Erythroblast (primary cell): ENCODE measurements at regions not wholly inside any gene's neighbourhood (a gene's known extent, or its start where the extent isn't known, plus 50 kb on each side); places are given as distances from the start of the nearest gene placed in this dataset.

Experiments used
- DNase-seq, 2 experiments: peaks; one replicate each; lab custom pipeline; 2025; lab: John Stamatoyannopoulos, UW
- GATA1 ChIP-seq: IDR thresholded peaks from 2 replicates; pipeline ENCODE4 v1.6.1; 2011; ENCODE audit warnings: low read depth, mild to moderate bottlenecking, control low read depth, low read length, moderate library complexity
- POLR2A ChIP-seq: IDR thresholded peaks from 2 replicates; pipeline ENCODE4 v1.6.1; 2011; ENCODE audit warnings: mild to moderate bottlenecking, low read length

- TF ChIP-seq POLR2A: no peak
- TF ChIP-seq GATA1: no peak
- no peak for DNase-seq
These were observed 94.9 kb upstream of the WDR17 start for GRCh38 chr4:175970724-175971123.

DNA sequence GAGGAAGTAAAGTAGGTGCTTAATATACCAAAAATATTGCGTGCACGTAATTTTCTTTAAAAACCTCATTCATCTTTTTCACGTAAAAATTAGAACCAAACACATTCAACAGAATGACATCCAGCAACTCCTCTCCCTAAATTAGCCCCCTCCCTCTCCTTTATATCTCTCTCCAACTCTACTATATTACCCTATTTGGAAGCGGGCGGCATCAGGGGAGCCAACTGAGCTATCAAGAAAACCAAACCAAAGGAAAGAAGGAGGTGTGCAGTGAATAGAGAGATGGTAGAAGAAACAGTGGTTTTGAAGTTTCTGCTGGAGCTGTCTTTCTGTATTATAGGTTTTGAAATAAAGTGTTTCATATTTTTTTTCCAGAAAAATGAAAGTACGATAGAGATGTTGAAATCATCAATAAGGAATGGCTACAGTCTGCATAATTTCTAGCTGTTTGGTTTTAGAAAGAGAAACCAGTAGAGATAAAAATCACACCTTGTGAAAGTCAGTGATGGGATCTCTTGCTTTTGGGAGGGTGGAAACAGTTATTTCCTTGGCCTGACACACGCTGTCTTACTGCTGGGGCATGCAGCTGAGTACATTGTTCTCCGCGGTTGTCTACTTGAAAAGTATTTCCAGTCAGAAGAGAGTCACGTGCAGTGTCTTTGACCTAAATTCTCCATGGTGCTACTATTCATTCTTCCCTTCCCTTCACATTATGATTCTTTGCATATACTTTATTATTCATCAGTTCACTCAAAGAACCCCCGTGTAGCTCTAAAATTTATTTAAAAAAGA lies 94.1 kb upstream of the WDR17 start:
- no peak for TF ChIP-seq POLR2A
- no peak for TF ChIP-seq GATA1
- no peak for DNase-seq

DNA sequence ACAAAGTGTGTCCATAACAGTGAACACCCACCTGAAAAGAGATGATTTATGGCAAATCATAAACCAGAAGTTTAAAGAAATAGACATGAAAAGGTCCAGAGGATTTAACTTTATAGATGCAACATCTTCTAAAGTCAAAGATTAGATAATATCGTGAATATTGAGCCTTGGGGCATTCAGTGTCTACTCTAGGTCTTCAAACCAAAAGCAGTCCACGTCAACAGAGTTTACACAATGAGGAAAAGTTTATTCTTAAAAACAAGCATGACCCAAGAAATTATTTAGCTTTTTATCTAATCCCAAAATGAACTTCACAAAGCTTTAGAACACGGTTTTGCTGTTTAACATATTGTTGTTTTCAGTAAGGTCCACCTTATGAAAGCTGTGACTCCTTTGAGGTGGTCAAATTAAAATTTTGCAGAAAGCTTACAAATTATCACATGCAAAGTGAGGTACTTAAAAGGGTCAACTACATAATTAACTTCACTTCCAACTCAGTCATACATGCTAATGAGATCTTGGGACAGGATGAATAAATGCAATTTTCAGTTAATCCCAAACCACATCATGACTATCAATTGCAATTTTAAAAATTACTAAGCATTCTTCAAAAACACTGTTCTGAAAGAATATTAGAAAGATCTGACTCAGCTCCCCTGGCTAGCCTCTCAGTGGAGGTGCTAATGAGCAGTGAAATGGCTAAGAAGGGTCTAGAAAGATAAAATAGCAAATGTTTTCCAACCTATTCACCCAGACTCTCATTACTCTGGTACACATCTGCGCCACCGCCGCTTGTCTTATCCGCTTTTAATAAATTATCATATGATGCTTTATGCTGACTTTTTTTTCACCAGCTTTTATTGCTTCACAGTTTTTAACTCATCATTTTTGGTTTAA lies 92.4 kb upstream of the WDR17 start:
- TF ChIP-seq POLR2A (no peak), GATA1 (no peak)
- no peak for DNase-seq

- DNase-seq: no peak
- no peak for TF ChIP-seq GATA1
- no peak for TF ChIP-seq POLR2A
These were observed 82.0 kb upstream of the WDR17 start for GRCh38 chr4:175983636-175984035.

DNA sequence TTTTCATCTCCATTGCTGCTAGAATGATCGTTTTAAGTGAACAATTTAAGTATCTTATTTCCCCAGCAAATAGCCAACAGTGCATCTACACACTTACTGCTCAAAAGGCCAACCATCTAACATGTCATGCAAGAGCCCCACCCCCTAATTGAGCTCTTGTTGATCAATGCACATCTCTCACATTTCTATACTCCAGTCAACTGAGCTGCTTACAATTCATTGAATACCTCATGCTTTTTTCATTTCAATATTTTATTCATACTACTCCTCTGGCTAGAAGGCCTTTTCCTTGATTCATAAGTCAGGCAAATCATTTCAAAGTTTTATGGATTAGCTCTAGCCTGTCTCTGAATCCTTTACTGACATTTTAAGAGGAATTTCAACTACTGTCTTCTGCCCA lies 79.0 kb upstream of the WDR17 start:
- DNase-seq: no peak
- no peak for TF ChIP-seq POLR2A
- TF ChIP-seq GATA1: no peak

DNA sequence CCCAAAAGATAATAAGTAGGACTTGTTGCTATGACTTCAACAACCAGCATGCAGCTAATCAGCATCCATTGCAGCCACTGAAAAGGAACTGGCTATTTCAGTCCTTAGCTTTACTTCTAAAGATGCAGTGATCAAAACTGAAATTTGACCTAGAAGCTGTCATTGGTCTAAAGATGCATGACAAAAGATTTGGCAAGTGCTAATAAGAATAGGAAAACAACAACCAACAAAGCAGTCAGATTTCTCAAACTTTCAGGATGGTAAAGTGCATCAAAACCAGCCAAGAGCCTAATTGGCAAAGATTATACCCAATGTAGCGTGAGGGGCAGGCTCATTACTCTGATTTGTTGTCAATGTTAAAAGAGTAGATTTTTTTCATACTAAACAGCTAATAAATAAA lies 77.1 kb upstream of the WDR17 start:
- no peak for TF ChIP-seq POLR2A
- TF ChIP-seq GATA1: no peak
- no peak for DNase-seq

DNA sequence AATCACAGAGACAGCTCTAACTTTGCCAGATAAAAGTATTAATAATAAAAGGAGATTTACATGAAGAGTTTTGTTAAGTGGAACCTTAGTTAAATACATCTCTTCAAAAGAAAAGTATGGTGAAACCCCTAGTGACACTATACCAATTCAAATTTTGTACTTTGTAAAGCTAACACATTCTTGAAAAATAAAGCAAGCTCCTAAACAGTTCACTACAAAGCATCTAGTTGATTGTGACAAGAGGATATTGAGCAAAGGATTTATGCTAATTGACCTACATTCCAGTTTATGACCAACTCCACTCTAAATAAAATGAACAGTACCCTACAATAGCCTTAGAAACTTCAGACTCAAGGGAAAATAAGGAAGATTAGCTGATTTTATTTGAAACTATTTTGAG lies 69.4 kb upstream of the WDR17 start:
- TF ChIP-seq POLR2A: no peak
- no peak for TF ChIP-seq GATA1
- no peak for DNase-seq

GRCh38 chr4:175997291-175997690 lies 68.3 kb upstream of the WDR17 start:
- no peak for TF ChIP-seq POLR2A
- no peak for TF ChIP-seq GATA1
- no peak for DNase-seq

DNA sequence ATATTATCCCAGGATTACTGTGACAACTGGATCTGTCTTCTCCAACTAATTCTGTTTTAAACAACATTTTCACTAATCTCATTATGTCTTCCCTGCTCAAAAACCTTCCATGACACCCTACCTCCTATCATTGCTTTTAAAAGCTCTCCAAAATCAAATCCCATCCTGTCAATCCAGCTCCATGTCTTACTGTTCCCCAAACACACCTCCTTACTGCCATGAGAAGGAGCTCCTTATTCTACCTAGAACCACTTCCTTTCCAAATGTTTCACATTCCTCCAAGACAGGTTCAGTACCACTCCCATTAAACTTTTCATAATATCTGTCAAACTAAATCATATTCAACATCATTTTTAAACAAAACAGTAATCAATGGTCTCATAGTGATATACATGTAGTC lies 66.9 kb upstream of the WDR17 start:
- no peak for TF ChIP-seq GATA1
- TF ChIP-seq POLR2A: no peak

GRCh38 chr4:175999944-176000343 lies 65.7 kb upstream of the WDR17 start:
- TF ChIP-seq POLR2A: no peak
- TF ChIP-seq GATA1: no peak
- no peak for DNase-seq

More for the DNA sequence above, 66.9 kb upstream of the WDR17 start:
- peak in 1 of 2 experiments; percentile 1 for DNase-seq

DNA sequence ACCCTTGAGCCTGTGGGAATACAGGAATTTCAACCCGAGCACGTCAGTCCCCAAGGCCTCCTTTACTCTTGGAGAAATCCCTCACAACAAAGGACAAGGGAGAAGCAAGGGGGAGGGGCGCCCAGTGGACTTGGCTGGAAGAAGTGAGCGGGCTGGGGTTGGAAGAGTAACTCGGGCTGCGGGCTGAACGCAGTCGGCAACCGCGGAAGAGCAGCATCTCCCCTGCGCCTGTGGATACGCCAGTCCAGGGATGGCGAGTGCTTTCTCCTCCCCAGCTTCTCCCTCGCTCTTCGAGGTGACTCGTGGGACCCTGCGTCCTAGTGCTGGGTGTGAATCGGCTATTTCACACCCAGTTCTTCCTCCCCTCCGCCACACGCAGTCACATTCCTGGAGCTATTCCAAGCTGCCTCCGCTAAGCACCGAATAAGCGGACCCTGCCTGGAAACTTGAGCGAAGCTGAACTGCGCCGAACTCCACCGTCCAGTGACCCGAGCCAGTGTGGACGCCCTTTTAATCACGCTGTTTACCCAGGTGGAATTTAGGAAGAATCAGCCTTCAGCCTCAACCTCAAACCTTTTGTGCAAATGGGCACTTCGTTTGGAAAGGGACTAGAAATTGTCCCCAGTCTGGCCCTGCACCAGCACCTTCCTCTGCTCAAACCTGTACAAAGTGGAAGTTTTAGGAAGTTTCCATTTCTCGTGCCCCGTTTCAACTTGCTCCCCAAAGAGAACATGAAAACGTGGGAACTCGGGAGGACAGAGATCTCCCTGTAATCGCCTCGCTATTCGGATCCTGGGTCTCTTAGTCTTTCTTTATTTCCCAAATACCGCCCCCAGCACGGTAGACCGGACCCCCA lies 64.3 kb upstream of the WDR17 start:
- no peak for DNase-seq
- TF ChIP-seq POLR2A (no peak), GATA1 (no peak)

DNA sequence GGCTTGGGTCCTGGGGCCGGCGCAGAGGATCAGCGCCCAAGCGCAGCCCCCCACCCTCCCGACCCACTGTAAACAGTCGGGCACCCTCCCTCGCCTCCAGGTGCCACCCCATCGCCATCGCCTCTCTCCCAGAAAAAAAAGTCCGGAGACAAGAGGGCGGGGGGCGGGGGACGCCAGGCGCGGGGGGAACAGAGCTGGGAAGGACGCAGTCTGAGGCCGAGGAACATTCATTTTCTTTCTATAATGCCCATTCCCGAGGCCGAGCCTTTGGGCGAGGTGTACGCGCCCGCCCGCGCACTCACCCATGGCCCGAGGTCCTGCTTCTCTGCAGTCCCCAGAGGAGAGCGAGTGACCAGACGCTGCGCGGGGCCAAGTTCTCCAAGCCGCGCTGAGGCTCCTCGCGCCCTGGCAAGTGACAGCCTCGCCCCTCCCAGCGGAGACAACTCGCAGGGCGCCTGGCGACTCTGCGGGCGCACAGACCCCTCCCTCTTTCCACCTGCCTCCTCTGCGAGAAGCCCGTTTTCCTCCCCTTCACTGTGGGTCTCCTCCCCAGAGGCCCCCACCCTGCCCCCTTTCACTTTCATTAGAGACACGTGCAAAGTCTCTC lies 63.5 kb upstream of the WDR17 start:
- TF ChIP-seq POLR2A: no peak
- no peak for TF ChIP-seq GATA1
- DNase-seq: no peak

DNA sequence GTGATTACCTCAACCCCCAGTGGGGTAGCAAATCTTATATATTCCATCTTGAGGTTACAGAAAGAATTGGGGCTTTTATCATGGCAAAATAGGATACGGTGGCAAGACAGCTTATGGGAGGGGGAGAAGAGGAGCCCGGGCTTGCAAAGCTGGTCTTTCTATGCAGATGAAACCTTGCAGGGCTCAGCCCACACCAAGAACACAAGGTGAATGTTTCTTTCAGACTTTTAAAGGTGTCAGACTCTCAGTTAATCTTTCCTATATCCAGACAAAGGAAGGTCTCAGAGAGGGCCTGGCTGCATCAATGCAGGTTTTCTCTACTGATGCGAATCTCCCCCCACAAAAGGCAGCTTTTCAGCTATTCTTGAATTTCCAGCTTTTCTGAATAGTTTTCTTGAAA lies 59.9 kb upstream of the WDR17 start:
- no peak for DNase-seq
- TF ChIP-seq GATA1 (no peak), POLR2A (no peak)
